ENCODE measurements at regions not wholly inside any gene's neighbourhood (a gene's known extent, or its start where the extent isn't known, plus 50 kb on each side); places are given as distances from the start of the nearest gene placed in this dataset.

GRCh38 chr10:105953056-105953455 is 1211.5 kb downstream of the SORCS1 start:
- Histone ChIP-seq H3K36me3 (ENCODE audit: control insufficient read depth in 2 of 3, insufficient read depth in 3 of 3, low read length in 3 of 3) (no peaks in the 10 kb centered on the region), H3K4me1 (ENCODE audit: control insufficient read depth in 2 of 2, insufficient read depth in 2 of 2, low read length in 2 of 2) (no peaks in the 10 kb centered on the region), H3K27me3 (ENCODE audit: control insufficient read depth in 2 of 2, insufficient read depth in 2 of 2, low read length in 2 of 2) (no peaks in the 10 kb centered on the region), H3K27ac (ENCODE audit: low read depth, low read length) (no peak overlapping the region), H3K4me3 (ENCODE audit: low read length) (no peak overlapping the region), H3K9me3 (ENCODE audit: control insufficient read depth in 2 of 3, low read length in 3 of 3) (no peaks in the 10 kb centered on the region)
- DNase-seq (no peak), ATAC-seq (no peak)
- ChIA-PET CTCF (no interaction called here), POLR2A (no interaction called here)
- no peaks in the 10 kb centered on the region for H3K9me3 Mint-ChIP-seq
- no peak overlapping the region for H3K27ac Mint-ChIP-seq
- H3K4me1 Mint-ChIP-seq: peaks cover 0 to 4% (median 0%) of the 10 kb centered on the region in 7 donors
- H3K27me3 Mint-ChIP-seq: no peaks in the 10 kb centered on the region
- intact Hi-C loops (cut with micrococcal nuclease): loop anchor here in 1 of 2 donors (5.0 kb wide), 1 partner anchor 224 kb away; no protein-coding TSS in a partner anchor
- H3K36me3 Mint-ChIP-seq: no peaks in the 10 kb centered on the region
- no peak overlapping the region for H3K4me3 Mint-ChIP-seq

GRCh38 chr10:105952153-105952552 is 1212.4 kb downstream of the SORCS1 start:
- Histone ChIP-seq H3K4me1 (ENCODE audit: control insufficient read depth in 2 of 2, insufficient read depth in 2 of 2, low read length in 2 of 2) (no peaks in the 10 kb centered on the region), H3K27ac (ENCODE audit: low read depth, low read length) (no peak overlapping the region), H3K9me3 (ENCODE audit: control insufficient read depth in 2 of 3, low read length in 3 of 3) (no peaks in the 10 kb centered on the region), H3K4me3 (ENCODE audit: low read length) (no peak overlapping the region), H3K36me3 (ENCODE audit: control insufficient read depth in 2 of 3, insufficient read depth in 3 of 3, low read length in 3 of 3) (no peaks in the 10 kb centered on the region), H3K27me3 (ENCODE audit: control insufficient read depth in 2 of 2, insufficient read depth in 2 of 2, low read length in 2 of 2) (no peaks in the 10 kb centered on the region)
- ChIA-PET POLR2A (no interaction called here), CTCF (no interaction called here)
- intact Hi-C loops (cut with micrococcal nuclease): loop anchor here in 1 of 2 donors (5.0 kb wide), 1 partner anchor 225 kb away; no protein-coding TSS in a partner anchor
- H3K9me3 Mint-ChIP-seq: no peaks in the 10 kb centered on the region
- DNase-seq: no peak
- H3K4me3 Mint-ChIP-seq: peak overlapping the region in 1 of 10 donors; percentile 24
- H3K36me3 Mint-ChIP-seq: no peaks in the 10 kb centered on the region
- no peak for ATAC-seq
- no peak overlapping the region for H3K27ac Mint-ChIP-seq
- peaks cover 0 to 4% (median 0%) of the 10 kb centered on the region in 7 donors for H3K4me1 Mint-ChIP-seq
- no peaks in the 10 kb centered on the region for H3K27me3 Mint-ChIP-seq

DNA sequence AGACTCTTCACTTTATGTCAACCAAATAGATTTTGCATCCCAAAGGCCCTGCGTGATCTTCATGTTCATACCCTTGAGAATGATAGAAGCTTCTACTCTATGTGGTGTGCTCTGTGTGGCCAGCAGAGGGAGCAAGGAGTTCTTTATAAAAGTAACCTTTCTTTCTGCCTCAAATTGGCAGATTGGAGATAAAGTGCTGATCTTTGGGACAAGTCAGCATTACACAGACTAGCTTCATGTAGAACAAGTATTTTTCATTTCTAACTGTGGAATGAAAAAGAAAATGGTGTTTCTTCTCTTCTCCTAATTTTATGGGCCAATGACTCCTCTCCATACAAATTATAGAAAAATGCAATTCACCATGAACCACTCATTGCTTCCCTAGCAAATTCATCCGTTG is 1214.1 kb downstream of the SORCS1 start:
- intact Hi-C loops (cut with micrococcal nuclease): loop anchor here (1.0 to 5.0 kb wide), 3 partner anchors 24 to 227 kb away; no protein-coding TSS in a partner anchor
- H3K27me3 ChIP-seq (ENCODE audit: control insufficient read depth in 2 of 2, insufficient read depth in 2 of 2, low read length in 2 of 2): no peaks in the 10 kb centered on the region
- ChIA-PET CTCF (no interaction called here), POLR2A (no interaction called here)
- H3K36me3 ChIP-seq (ENCODE audit: control insufficient read depth in 2 of 3, insufficient read depth in 3 of 3, low read length in 3 of 3): no peaks in the 10 kb centered on the region
- Mint-ChIP-seq H3K27me3 (no peaks in the 10 kb centered on the region), H3K9me3 (no peaks in the 10 kb centered on the region), H3K4me1 (peaks cover 0 to 4% (median 0%) of the 10 kb centered on the region in 7 donors), H3K4me3 (no peak overlapping the region), H3K27ac (no peak overlapping the region), H3K36me3 (no peaks in the 10 kb centered on the region)
- no peaks in the 10 kb centered on the region for H3K9me3 ChIP-seq (ENCODE audit: control insufficient read depth in 2 of 3, low read length in 3 of 3)
- no peaks in the 10 kb centered on the region for H3K4me1 ChIP-seq (ENCODE audit: control insufficient read depth in 2 of 2, insufficient read depth in 2 of 2, low read length in 2 of 2)
- H3K27ac ChIP-seq (ENCODE audit: low read depth, low read length): no peak overlapping the region
- DNase-seq (peak in 5 of 9 donors; percentile 2 to 8 (median 5)), ATAC-seq (no peak)
- no peak overlapping the region for H3K4me3 ChIP-seq (ENCODE audit: low read length)

- no peak overlapping the region for H3K27ac Mint-ChIP-seq
- Histone ChIP-seq H3K9me3 (ENCODE audit: control insufficient read depth in 2 of 3, low read length in 3 of 3) (no peaks in the 10 kb centered on the region), H3K36me3 (ENCODE audit: control insufficient read depth in 2 of 3, insufficient read depth in 3 of 3, low read length in 3 of 3) (no peaks in the 10 kb centered on the region), H3K4me1 (ENCODE audit: control insufficient read depth in 2 of 2, insufficient read depth in 2 of 2, low read length in 2 of 2) (no peaks in the 10 kb centered on the region), H3K4me3 (ENCODE audit: low read length) (no peak overlapping the region), H3K27ac (ENCODE audit: low read depth, low read length) (no peak overlapping the region), H3K27me3 (ENCODE audit: control insufficient read depth in 2 of 2, insufficient read depth in 2 of 2, low read length in 2 of 2) (no peaks in the 10 kb centered on the region)
- ATAC-seq (no peak), DNase-seq (no peak)
- H3K4me1 Mint-ChIP-seq: peaks cover 0 to 4% (median 0%) of the 10 kb centered on the region in 7 donors
- no peaks in the 10 kb centered on the region for H3K36me3 Mint-ChIP-seq
- ChIA-PET POLR2A (no interaction called here), CTCF (interaction anchor here (0.6 kb wide), 1 partner anchor 13 kb away, joined by 3 read pairs; no protein-coding TSS in a partner anchor)
- intact Hi-C loops (cut with micrococcal nuclease): loop anchor here (1.0 to 5.0 kb wide), 4 partner anchors 25 to 228 kb away; no protein-coding TSS in a partner anchor
- H3K4me3 Mint-ChIP-seq: no peak overlapping the region
- H3K9me3 Mint-ChIP-seq: no peaks in the 10 kb centered on the region
- H3K27me3 Mint-ChIP-seq: no peaks in the 10 kb centered on the region
These were observed 1214.8 kb downstream of the SORCS1 start for GRCh38 chr10:105949721-105950120.

- intact Hi-C loops (cut with micrococcal nuclease): no loop called here
- Histone ChIP-seq H3K27me3 (ENCODE audit: control insufficient read depth in 2 of 2, insufficient read depth in 2 of 2, low read length in 2 of 2) (no peaks in the 10 kb centered on the region), H3K36me3 (ENCODE audit: control insufficient read depth in 2 of 3, insufficient read depth in 3 of 3, low read length in 3 of 3) (no peaks in the 10 kb centered on the region), H3K4me3 (ENCODE audit: low read length) (no peak overlapping the region), H3K4me1 (ENCODE audit: control insufficient read depth in 2 of 2, insufficient read depth in 2 of 2, low read length in 2 of 2) (no peaks in the 10 kb centered on the region), H3K27ac (ENCODE audit: low read depth, low read length) (no peak overlapping the region), H3K9me3 (ENCODE audit: control insufficient read depth in 2 of 3, low read length in 3 of 3) (peaks cover 0 to 7% (median 0%) of the 10 kb centered on the region in 3 experiments)
- Mint-ChIP-seq H3K9me3 (peaks cover 5 to 32% (median 12%) of the 10 kb centered on the region in 11 donors), H3K4me1 (no peaks in the 10 kb centered on the region), H3K27ac (no peak overlapping the region), H3K27me3 (peaks cover 0 to 43% (median 16%) of the 10 kb centered on the region in 5 donors), H3K4me3 (no peak overlapping the region), H3K36me3 (peaks cover 0 to 12% (median 0%) of the 10 kb centered on the region in 5 donors)
- ChIA-PET CTCF (no interaction called here), POLR2A (no interaction called here)
- ATAC-seq (no peak), DNase-seq (no peak)
These were observed 1239.3 kb downstream of the SORCS1 start for GRCh38 chr10:105925045-105925785.

GRCh38 chr10:105921348-105921747 is 1243.2 kb downstream of the SORCS1 start:
- H3K36me3 Mint-ChIP-seq: peaks cover 0 to 12% (median 0%) of the 10 kb centered on the region in 5 donors
- ATAC-seq (no peak), DNase-seq (no peak)
- Histone ChIP-seq H3K9me3 (ENCODE audit: control insufficient read depth in 2 of 3, low read length in 3 of 3) (peaks cover 0 to 7% (median 0%) of the 10 kb centered on the region in 3 experiments), H3K4me1 (ENCODE audit: control insufficient read depth in 2 of 2, insufficient read depth in 2 of 2, low read length in 2 of 2) (no peaks in the 10 kb centered on the region), H3K4me3 (ENCODE audit: low read length) (no peak overlapping the region), H3K36me3 (ENCODE audit: control insufficient read depth in 2 of 3, insufficient read depth in 3 of 3, low read length in 3 of 3) (no peaks in the 10 kb centered on the region), H3K27me3 (ENCODE audit: control insufficient read depth in 2 of 2, insufficient read depth in 2 of 2, low read length in 2 of 2) (no peaks in the 10 kb centered on the region), H3K27ac (ENCODE audit: low read depth, low read length) (no peak overlapping the region)
- peaks cover 0 to 26% (median 5%) of the 10 kb centered on the region in 5 donors for H3K27me3 Mint-ChIP-seq
- peaks cover 0 to 1% (median 0%) of the 10 kb centered on the region in 7 donors for H3K4me1 Mint-ChIP-seq
- no peak overlapping the region for H3K27ac Mint-ChIP-seq
- ChIA-PET CTCF (no interaction called here), POLR2A (no interaction called here)
- H3K4me3 Mint-ChIP-seq: no peak overlapping the region
- peaks cover 5 to 19% (median 7%) of the 10 kb centered on the region in 11 donors for H3K9me3 Mint-ChIP-seq
- intact Hi-C loops (cut with micrococcal nuclease): no loop called here

DNA sequence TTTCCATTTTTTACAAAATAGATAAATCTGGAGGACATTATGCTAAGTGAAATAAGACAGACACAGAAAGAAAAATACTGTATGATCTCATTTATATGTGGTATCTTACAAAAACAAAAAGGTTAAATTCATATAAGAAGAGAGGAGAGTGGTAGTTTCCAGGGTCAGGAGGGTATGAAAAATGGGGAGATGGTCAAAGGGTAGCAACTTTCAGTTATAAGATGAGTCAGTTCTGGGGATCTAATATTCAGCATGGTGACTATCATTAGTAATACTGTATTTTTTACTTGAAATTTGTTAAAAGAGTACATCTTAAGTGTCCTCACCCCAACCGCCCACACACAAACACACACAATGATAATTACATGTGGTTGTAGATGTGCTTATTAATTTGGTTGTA is 1250.1 kb downstream of the SORCS1 start:
- H3K27ac Mint-ChIP-seq: no peak overlapping the region
- Histone ChIP-seq H3K4me3 (ENCODE audit: low read length) (no peak overlapping the region), H3K9me3 (ENCODE audit: control insufficient read depth in 2 of 3, low read length in 3 of 3) (no peaks in the 10 kb centered on the region), H3K4me1 (ENCODE audit: control insufficient read depth in 2 of 2, insufficient read depth in 2 of 2, low read length in 2 of 2) (no peaks in the 10 kb centered on the region), H3K36me3 (ENCODE audit: control insufficient read depth in 2 of 3, insufficient read depth in 3 of 3, low read length in 3 of 3) (no peaks in the 10 kb centered on the region), H3K27me3 (ENCODE audit: control insufficient read depth in 2 of 2, insufficient read depth in 2 of 2, low read length in 2 of 2) (no peaks in the 10 kb centered on the region), H3K27ac (ENCODE audit: low read depth, low read length) (no peak overlapping the region)
- ChIA-PET POLR2A (no interaction called here), CTCF (no interaction called here)
- intact Hi-C loops (cut with micrococcal nuclease): no loop called here
- no peak for DNase-seq
- no peak for ATAC-seq
- peaks cover 0 to 15% (median 4%) of the 10 kb centered on the region in 5 donors for H3K27me3 Mint-ChIP-seq
- no peaks in the 10 kb centered on the region for H3K36me3 Mint-ChIP-seq
- no peak overlapping the region for H3K4me3 Mint-ChIP-seq
- peaks cover 0 to 1% (median 0%) of the 10 kb centered on the region in 7 donors for H3K4me1 Mint-ChIP-seq
- peaks cover 0 to 3% (median 0%) of the 10 kb centered on the region in 11 donors for H3K9me3 Mint-ChIP-seq

Measured in naive thymus-derived CD4-positive, alpha-beta T cell (primary cell).